ENCODE measurements at regions not wholly inside any gene's neighbourhood (a gene's known extent, or its start where the extent isn't known, plus 50 kb on each side); places are given as distances from the start of the nearest gene placed in this dataset.
"Not testable (repeated sequence)": the region's sequence is repeated elsewhere in the genome, so short reads cannot be mapped to it uniquely, and the experiment has no call there.

DNA sequence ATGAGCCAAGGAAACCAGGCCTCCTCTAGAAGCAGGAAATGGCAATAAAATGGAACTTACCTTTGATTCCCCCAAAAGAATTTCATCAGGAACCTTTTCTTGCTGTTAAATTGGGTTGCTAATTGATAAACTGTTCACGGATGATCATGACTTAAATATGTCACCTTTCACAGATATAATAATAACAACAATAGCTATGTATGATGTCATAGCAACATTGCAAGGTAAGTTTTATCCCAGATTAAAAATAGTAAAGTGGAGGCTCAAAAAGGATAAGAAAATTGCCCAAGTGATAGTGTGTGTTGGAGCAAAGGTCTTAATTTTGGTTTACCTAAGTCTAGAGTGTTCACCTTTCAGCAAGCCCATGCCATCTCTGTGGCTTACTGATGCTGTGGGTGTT lies 357.6 kb upstream of the CELF2 start:
- DNase-seq, result no peak

DNA sequence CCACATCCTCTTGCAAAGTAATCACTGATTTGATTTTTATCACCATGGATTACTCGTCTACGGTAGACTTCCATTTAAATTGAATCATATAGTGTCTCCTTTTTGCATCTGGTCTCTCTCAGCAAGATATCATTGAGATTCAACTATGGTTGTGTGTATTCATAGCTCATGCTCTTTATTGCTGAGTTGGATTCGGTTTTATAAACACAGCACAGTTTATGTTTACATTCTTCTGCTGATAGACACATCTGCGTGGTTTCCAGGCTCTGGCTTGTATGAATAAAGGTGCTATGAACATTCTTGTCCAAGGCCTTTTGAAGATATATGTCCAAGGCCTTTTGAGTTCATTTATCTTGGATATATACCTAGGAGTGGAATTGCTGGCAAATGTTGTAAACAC lies 356.5 kb upstream of the CELF2 start:
- DNase-seq, result no peak

DNA sequence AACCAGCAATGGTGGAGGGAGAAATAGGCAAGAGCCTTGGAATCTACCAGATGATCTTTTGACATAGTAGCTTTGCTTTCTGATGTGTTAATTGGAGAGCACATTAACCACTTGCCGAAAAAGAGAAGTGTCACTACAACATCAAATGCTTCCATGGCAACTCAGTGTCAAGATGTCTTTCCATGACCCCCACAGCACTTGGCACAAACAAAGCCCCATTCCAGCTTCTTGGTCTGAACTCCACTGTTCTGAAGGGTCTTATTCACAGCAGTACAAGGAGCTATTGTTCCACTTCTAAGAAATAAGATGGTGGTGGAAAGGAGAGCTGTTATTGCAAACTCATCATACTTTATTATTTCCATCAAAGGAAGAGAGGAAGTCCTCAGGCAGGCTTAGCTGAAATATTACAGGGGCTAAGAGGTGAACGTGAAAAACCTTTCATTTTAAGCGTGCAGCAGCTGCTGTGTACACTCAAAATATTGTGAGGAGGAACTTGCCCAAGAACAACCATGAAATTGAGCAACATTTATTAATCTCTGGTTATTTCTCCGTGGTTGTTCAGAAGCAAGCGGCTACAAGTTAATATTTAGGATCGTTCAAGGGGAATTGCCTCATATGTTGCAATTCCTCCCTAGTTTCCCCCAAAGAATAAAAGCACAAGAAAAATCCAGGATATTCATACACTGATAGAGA lies 354.8 kb upstream of the CELF2 start:
- no peak for DNase-seq

DNA sequence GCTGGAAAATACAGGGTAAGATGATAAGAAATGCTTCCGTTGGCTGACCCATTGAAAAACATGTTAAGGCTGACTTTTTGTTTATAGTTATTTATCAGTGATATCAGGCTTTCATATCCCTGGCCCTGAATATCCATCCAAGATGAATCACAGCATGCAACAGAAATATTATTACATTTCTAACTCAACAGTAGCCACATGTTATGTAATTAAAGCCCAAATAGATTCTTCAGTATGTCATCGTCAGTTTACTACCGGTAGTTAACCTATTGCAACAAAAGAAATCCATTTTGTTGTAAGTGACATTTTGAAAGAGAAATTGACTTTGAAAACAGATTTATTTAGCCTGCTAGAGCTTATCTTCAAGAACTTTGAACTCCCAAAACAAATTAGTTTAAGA lies 354.1 kb upstream of the CELF2 start:
- DNase-seq, result no peak

DNA sequence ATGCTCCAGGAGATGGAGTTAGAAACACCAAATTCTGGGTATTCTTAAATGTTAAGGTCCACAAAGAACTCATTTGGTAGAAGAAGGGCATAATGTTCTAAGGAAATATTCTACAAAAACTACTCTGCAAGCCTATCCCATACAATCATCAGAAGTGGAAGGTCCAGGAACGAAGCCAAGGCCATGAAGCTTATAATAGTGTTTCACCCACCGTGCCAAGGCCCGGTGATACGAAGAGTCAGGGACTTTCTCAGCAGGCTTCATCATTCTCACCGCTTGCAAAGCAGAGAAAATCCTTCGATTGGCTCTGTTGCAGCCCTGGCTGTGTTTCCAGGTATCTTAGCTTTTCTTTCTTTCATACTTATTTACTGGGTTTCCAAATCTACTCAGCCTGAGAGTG lies 351.9 kb upstream of the CELF2 start:
- no peak for DNase-seq

DNA sequence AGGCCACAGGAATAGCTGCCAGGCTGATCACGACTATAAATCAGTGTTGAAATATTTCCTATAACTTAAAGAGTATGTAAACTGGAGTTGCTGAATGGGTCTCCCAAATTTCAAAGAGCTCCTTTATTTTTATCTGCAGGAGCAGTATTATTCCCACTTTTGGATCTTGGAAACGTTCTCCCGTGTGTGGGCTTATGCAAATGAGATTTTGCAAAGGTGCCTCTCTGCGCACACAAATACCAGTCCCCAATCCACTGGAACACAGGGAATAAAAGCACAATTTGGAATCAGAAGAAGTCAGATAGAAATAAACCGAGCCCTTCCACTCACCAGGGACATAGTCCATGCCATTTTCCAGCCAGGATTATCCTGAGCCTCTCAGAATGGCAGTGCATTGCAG lies 350.2 kb upstream of the CELF2 start:
- DNase-seq, result no peak

DNA sequence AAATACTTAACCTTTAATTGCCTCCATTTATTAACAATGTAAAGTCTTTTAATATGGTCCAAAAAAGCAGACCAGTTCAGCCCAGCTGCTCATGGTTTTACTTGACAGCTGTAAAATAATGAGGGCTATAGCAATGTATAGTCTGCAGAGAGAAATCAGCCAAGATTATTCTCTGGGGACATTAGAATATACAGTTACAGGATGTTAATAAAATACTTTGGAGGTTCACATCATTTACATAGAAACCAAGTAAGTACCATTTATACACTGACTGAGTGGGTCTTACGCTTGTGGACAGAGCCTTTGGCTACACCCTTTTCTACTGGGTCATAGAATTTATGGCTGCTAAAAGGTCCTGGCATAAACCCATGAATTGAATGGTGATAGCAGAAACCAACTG lies 340.7 kb upstream of the CELF2 start:
- DNase-seq, result no peak

DNA sequence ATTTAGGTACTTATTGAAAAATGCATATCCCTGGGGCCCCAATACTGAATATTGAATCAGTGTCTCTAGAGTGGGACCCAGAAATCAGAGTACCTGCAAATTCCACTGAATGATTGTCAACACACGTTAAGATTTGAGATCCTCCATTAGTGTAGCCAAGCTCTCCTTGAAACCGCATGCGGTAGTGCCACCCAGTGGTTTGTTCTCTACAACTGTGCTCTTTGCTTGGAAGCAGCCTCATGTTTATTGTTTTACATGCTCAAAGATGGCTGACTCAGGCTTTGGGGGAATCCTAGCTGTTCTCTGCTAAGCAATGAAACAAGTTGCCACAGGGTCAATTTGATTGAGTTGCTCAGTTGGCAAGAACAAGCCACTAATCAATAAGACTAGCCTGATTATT lies 340.2 kb upstream of the CELF2 start:
- peak in 1 of 2 experiments; percentile 37 for DNase-seq

DNA sequence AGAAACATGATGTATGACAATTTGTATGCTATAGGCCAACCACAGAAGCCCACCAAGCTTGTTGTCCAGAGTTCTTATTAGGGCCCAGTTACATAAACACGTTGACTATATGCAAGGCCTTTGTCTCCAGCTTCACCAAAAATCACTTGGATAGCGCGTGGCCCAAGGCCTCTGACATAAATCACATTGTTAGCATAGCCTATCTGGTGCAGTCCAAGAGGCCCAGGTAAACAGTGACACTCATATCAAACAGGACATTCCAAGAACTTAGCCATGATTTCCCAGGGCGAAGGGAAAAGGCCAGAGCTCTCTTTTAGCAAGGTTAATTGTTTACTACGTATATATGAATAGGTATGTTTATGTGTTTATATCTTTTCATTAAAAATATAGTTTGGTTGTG lies 337.2 kb upstream of the CELF2 start:
- DNase-seq, result no peak

DNA sequence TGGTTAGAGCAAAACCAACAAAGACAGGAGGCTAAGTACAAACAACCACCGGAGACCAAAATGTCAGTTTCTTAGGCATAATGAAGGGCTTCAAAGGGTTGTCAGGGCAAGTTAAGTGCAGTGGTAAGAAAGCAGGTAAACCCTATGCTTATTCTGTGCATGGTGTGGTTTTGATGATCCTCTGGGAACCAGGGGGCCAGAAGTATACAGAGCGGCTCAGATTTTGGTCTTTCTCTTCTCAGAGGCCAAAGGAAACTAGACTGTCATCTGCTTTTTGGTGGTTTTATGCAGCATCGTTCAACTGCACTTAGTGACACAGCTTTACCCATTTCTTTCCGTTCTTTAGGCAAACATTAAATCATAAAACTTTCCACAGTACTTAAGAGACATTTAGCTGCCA lies 332.7 kb upstream of the CELF2 start:
- no peak for DNase-seq

DNA sequence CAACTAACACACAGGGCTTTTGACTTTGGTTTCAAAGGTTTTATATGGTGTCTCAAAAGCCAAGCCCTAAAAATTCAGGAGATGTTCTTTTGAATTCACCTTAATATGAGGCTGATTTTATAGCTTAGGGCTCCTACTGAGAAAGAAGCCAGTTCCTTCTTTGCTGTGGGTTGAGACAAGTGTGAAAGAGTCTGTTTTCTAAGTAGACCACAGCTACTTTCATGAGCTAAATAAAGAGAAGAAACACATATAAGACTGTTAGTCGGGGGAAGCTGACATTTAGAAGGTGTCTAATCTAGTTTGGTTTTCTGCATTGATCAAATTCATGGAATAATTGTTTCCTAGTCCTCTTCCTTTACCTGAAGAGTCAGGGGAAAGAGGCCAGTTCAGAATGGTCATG lies 332.1 kb upstream of the CELF2 start:
- no peak for DNase-seq

DNA sequence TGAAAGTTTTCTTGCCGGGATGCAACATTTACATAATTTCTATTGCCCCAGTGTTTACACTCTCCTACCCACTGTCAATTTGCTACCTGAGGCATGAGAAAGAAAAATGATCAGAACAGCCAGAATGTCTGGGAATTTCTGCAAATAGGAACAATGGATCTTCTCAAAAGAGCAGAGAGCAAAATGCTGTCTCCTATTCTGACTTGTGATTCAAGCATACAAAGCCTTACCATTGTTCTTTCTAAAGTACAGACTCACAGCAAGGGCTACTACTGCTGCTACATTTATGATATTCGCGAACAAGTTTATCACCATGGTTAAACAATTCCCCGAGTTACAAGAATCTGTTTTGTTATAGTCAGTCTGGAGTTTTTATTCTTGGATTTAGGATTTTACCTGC lies 329.9 kb upstream of the CELF2 start:
- no peak for DNase-seq

DNA sequence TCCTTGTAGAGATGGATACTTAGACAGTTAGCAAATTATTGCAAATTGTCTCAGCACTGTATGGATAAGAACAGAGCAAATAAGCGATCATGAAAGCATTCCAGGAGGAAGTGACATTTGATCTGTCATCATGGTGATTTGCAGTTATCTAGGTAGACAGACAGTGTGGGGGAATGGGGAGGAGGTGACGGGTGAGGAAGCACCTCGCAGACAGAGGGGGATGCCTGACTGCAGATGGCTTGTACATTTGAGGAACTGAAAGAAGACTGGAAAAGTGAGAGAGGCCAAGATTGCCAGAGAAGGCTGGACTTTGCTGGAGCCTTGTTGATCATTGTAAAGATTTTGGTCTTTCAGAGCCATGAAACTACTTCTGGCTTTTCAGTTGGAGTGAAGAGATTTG lies 318.2 kb upstream of the CELF2 start:
- DNase-seq, result no peak

DNA sequence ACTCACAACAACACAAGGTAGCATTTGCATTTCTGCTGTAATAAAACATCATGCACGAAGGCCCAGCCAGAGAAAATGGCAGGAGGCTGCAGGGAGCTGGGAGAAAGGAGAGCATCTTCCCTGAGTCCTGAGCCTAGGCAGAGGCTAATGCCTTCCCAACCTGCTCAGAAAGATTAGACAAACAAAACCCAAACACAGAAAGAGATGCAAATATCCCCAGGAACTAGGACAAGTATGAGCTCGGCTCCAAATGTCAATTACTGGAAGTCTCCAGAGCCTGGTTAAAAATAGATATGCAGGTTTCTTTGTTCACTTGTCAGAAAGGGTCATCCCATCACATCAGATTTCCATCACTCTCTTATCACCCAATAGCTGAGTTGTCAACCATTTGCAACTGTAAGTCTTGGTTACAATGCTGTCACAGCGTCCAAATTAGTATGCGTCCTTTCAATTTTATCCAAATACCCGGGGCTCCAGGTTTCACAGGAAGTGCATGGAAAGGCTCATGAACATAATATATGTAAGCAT lies 316.5 kb upstream of the CELF2 start:
- no peak for DNase-seq

DNA sequence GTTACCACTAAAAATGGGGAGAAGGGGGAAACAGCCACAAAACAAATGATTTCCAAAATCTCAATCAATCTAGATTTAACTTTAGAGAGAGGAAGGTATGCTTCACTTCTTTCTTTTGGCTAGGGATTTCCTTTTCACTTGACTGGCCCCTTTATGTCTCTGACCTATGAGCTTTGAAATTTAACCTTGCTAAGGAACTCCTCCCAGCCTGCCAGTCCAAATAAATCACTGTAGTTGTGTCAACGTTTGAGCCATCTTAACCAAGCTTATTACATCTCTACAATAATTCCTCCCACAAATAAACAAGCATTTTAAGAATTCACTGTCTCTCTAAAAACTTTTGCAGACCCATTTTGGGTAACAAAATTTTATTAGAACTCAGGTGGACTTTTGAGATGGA lies 315.5 kb upstream of the CELF2 start:
- DNase-seq, result no peak

DNA sequence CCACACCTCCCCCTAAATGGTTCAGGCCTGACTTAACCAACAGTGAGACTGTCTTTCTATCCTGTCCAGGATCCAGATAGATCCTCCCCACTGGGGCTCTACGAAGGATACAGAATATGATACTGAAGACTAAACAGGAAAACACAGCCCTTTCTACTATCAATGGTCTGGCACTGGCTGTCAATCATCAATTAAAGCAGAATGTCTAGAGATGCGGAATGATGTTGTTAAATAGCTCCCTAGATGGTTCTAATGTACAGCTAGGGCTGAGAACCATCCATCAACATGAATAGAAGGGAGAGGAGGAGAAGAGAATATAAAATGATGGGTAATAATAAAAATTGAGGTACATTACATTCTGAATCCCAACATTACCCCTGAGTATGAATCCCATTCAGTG lies 314.3 kb upstream of the CELF2 start:
- no peak for DNase-seq

DNA sequence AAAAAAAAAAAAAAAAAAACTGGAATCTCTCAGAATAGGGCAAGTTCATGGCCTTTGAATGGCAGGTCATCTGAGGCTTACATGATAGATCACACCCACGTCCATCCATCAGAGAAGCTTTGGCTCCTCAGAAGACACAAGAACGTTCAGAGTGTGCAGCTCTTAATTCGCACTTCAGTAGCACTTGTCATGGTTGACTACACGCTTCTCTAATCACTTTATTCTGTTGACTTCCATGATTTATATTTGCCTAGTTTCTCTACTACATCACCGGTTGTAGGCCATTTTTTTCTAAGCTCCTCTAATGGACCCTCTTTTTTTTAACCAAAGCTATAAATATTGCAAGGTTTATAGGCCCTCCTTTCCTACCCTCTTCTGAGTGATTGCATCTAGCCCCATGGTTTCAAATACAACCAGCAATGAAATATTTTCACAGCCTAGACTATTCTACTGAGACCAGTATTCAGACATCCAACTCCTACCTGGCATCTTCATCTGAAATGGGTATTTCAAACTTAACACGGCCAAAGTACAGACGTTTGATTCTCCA lies 305.4 kb upstream of the CELF2 start:
- DNase-seq, result no peak

DNA sequence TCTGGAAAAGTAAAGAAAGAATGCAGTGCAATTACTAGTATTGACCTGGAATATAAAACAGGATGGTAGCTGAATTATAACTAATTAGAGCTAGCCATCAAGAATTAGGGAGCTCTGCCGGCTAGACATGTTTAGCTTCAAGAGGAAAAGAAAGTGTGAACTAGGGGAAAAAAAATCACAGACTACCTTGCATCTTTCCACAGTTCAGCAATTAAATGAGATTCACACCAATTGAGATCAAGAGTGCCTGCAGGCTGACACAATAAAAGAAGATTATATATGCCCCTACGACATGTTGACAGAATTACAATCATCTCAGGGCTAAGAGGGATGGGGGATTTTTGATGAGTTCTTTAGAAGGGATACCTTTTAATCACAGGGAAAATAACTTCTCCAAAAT lies 303.3 kb upstream of the CELF2 start:
- DNase-seq, result no peak

DNA sequence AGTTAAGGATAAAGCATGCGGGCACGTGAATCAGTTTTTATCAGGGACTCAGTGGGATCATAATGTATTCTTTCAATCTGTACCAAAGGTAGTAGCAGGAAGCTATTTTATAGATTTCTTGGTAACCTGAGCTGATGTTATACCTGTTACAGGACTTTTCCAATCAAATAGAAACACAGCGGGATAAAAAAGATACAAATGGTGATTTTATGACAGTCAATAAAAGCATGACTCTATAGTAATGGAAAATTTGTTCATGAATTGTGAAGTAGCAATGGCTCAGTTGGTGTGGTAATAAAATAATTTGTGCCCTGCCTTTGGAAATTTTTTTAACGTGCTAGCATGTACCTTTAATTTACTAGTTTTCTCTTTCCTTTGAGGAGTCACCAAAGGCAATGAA lies 300.7 kb upstream of the CELF2 start:
- no peak for DNase-seq

DNA sequence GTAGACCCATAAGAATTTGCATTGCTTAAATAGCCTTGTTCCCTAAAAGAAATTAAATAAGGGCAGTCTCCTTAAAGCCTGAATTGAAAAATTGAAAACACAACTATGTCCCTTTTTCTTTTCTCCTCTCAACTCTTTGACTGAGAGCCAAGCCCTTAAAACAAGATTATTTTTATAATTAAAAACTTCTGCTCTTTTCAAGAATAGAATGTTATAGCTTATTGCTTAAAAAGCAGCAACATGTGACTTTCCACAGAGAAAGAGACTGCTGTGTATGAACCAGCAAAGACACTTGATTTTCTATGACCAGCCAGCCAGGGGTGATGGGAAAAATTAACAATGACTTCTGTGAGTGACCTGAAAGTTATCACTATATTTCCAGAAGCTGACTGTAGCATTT lies 295.2 kb upstream of the CELF2 start:
- DNase-seq, result no peak

DNA sequence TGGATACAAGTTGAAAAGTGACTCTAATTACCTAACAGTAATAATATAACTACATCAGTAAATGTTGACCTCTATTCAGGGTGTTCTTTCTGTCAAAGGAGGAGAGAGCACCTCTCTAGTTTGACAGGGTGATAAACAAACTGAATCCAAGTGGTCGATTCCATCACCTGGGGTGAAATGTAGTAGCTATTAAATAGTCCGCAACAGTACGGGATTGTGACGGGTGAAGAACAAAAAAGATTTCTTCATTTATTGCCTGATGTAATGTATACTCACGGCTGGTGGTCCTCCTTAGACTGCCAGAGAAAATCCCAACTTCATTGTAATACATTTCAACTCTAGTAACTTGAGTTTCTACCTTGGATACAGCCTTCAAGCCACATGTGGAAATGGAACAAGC lies 292.5 kb upstream of the CELF2 start:
- DNase-seq, result no peak

DNA sequence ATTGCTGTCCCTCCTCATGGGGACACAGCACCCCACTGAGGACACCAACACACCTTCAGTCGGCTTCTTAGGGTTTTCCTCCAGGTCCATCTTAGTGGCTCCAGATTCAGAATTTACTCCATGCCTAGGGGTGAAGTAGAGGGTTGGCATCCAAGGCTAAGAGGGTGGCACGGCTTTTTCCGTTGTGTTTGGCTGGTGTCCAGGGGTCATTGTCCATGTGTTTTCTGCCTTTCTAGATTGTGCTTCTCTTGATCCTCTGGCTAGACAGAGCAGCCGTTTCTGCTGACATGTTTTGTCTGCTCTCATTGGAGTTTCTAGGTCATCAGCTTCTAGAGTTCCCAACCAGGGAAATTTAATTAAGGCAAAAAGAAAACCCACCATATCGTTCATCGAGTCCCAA lies 291.6 kb upstream of the CELF2 start:
- no peak for DNase-seq

DNA sequence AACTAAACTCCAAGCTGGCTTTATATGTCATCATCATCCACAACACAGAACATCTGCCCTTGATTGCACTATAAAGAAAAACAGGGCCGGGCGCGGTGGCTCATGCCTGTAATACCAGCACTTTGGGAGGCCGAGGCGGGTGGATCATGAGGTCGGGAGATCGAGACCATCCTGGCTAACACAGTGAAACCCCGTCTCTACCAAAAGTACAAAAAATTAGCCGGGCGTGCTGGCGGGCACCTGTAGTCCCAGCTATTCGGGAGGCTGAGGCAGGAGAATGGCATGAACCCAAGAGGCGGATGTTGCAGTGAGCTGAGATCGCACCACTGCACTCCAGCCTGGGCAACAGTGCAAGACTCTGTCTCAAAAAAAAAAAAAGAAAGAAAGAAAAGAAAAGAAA lies 290.3 kb upstream of the CELF2 start:
- not testable (repeated sequence) for DNase-seq

DNA sequence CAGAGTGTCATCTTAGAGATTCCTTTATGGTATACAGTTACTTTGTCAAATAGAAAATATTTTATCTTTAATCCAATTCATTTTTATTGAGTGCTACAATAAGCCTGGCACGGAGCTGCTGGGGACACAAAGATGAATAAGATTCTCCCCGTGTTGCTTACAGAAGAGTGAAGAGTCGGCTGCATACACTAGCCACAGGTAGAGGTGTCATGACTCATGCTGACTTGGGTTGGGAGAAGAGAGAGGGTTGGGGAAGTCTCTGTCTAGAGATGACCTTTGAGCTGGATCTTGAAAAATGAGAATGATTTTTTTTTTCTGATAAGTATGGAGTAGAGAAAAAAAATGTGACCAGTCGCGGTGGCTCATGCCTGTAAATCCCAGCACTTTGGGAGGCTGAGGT lies 289.9 kb upstream of the CELF2 start:
- no peak for DNase-seq

DNA sequence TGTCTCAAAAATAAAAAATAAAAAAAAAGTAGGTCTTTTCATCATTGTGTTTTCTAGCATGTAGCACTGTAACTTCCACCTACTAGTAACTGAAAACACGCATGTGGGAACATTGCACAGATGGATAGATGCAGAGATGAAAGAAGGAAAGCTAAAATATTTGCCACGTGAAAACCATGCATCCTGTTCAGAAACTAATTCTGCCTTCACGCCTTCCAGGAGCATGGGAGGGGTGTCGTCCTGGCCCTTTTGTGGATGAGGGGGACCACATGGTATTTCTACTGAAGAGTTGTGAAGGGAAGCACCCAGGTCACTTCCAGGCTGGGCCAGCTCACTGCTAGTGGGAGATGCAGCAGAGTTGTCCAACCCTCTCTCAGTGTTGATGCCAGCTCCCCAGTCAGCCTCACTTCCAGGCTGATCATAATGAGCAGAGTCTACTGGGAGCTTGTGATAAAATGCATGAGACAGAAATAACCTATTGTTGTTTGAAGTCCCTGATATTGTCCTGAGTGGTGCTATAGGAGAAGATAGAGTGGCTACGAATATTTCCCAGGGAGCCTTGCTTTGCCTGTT lies 287.1 kb upstream of the CELF2 start:
- no peak for DNase-seq

All from SW 1271 (cell line).